Fibroblast of skin of back (primary cell): ENCODE measurements at regions not wholly inside any gene's neighbourhood (a gene's known extent, or its start where the extent isn't known, plus 50 kb on each side); places are given as distances from the start of the nearest gene placed in this dataset.

ENCODE experiments used
- DNase-seq: peaks from one replicate; pipeline ENCODE4 v3.0.0-alpha.2; 2013

DNA sequence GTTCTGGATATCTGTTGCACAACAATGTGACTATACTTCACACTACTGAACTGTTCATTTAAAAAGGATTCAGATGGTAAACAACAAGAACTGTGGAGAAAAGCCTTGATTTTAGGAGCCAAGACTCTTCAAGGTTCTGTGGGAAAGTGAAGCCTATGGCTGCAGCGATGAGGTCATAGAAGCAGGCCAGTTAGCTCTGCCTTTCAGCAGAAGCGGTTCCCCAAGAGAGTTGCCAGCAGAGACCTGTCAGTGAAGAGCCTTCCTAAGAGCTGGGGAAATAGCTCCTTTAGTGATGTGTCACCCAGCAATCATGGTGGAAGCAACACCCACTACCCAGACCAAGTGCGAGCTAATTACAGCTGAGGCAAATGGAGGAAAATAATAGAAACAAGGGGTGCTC is 346.5 kb upstream of the ETAA1 start:
- peak; percentile 61 for DNase-seq

DNA sequence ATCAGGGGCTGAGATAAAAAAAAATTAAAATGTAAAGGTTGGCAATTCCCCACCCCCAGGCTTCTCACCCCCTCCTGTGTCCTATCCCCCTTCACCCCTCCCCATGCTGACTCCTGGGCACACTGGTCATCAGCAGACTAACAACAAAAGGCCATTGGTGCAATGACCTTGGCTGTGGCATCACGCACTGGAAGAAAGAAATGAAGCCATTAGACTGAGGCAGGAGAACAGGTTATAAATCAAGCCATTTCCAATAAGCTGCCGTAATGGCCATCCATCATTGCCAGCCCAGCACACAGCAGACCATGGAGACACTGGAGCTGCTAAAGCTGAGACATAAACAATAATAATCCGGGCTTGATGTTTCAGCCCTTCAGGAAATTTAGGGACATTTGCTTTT is 342.4 kb upstream of the ETAA1 start:
- no peak for DNase-seq

- DNase-seq = no peak
Observed at GRCh38 chr2:67055387-67056304, 341.5 kb upstream of the ETAA1 start.

DNA sequence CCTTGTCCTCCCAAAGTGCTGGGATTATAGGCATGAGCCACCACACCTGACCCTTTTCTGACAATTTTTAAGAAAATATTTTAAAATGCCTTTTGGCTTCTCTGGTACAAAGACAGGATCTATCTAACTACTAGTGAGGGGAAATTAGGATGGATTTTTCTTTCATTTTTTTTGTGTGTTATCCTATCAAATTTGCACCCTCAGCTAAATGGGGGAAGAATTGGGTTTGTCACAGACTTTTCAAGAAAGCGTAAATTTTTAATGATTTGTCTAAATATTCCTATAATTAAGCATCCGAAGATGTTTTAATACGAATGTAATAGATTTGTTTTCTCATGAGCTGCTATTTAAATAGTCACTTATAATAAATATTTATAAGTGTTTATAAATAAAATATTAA is 340.0 kb upstream of the ETAA1 start:
- DNase-seq = no peak

DNA sequence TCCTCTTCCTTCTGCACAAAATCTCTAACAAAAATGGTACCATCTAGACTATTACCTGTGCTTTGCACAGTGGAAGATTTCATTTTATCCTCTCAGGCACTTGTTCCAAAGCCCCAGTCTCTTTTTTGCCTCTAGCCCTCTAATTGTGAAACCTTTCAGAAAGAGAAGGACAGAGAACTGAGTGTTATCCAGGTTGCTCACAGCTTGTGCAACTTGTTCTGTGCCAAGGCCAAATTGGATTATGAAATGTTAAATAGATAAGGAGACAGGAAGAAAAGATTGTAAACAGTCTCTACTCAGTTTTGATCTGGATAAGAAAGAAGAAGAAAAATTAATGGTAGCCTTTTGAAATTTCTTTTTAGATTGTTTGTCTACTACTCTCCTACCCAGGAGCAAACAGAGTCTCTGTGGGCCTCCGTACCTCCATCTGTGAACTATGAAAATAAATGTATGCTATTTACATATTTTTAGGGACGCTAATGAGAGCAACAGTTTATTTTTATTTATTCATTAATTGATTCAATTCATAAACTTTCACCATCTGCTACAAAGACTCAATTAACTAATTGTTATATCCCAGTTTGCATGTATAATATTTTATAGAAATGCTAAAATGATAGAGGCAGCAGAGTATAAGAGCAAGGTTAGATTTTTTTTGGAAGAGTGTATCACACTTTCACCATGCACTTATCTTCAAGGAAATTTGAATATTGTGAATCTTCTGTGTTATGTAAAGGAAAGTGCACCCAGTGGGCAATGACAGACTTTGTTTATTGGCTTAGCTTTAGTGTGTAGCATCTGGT is 339.0 kb upstream of the ETAA1 start:
- no peak for DNase-seq

DNA sequence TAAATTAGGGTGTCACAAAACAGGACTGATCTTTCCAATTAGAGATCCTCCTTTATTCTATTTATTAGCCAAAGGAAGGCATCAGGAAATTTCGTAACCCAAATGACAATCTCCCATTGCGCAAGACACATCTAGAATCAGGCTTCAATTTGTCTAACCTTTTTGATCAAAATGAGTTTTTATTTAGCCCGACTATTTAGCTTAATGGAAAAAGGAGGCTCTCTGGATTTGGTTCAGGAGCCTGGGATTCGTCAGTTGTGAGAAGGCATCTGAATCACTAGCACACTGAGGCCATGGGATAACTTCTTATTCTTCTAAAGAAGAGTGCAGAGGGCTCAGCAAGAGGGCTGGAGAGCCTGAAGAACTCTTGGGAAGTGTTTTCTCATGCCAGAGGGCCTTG is 332.1 kb upstream of the ETAA1 start:
- no peak for DNase-seq

- DNase-seq = no peak
Observed at GRCh38 chr2:67066782-67067181, 330.4 kb upstream of the ETAA1 start.

- DNase-seq = no peak
Observed at GRCh38 chr2:67067656-67068055, 329.5 kb upstream of the ETAA1 start.

DNA sequence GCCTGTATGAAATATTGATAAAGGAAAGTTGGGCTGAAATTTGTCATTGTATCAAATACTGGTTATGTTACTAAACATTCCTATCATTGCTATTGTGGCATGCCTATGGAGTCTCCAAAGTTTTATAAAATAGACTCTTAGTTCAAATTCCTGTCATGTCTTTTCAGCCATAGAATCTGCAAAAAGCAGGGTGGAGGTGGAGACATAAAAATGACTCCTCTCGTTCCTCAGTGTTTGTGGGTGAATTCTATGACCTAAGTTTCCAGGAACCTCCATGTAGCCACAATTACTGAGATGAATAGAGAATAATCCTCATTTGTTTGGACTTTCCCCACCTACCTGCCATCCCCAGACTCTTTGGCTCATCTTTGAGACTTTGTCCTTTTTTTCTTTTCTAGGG is 326.3 kb upstream of the ETAA1 start:
- peak; percentile 17 for DNase-seq

DNA sequence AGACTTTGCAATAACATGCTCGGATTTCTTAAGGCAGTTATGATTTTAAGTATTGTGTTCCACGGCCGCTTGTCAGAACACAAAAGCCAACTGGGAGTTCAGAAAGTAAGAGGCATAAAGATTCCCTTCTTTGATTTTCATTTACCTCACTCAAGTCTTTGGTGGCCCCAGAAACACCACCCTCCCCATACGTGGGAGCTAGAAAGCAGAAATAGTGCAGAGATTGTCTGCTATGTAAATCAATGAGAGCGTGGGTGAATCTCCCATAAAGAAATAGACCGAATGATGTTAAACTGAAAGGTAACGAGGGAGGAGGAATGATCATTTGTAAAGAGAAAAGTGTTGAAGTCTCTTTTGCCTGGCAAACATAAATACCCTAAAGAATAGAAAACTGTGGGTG is 322.1 kb upstream of the ETAA1 start:
- DNase-seq = no peak

- DNase-seq = no peak
Observed at GRCh38 chr2:67075530-67076238, 321.4 kb upstream of the ETAA1 start.

- DNase-seq = no peak
Observed at GRCh38 chr2:67076239-67076624, 320.9 kb upstream of the ETAA1 start.

DNA sequence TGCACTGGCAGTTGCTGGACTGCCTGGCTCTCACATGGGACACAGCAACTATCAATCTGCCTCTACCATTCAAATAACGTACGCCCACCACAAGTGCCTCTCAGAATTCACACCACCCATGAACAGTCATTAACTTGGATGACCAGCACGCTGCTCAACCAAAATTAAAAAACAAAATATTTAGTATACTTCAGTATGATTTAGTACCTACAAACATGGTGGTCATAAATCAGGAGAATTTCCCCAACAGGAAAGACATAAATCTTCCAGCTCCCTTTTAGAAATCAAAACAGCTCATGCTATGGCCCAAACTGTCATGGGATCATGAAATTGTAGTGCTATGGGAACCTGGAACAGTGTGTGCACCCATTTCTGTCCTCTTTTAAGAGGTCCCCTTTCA is 317.4 kb upstream of the ETAA1 start:
- no peak for DNase-seq

GRCh38 chr2:67082813-67083212 is 314.3 kb upstream of the ETAA1 start:
- DNase-seq = no peak

DNA sequence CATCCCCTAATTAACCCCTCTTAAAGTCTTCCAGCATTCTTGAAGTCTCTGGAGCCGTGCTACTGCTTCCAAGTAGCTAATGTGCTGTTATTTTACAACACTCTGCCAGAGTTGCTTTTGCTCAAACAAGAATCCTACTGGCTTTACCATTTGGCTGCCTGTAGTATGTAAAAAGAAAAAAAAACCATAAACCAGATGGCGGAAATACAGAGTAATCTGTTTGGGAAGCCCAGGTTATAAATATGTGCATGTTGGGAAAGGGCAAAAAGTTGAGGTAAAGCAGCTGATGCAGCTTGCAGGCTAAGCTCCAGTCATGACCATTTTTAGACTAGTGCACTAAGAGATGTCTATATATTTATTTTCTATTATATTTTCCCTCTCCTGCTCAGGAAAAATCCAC is 313.2 kb upstream of the ETAA1 start:
- DNase-seq = no peak

- no peak for DNase-seq
Observed at GRCh38 chr2:67085146-67085545, 312.0 kb upstream of the ETAA1 start.

- DNase-seq = no peak
Observed at GRCh38 chr2:67091681-67092080, 305.5 kb upstream of the ETAA1 start.

GRCh38 chr2:67095121-67095520 is 302.0 kb upstream of the ETAA1 start:
- DNase-seq = no peak

DNA sequence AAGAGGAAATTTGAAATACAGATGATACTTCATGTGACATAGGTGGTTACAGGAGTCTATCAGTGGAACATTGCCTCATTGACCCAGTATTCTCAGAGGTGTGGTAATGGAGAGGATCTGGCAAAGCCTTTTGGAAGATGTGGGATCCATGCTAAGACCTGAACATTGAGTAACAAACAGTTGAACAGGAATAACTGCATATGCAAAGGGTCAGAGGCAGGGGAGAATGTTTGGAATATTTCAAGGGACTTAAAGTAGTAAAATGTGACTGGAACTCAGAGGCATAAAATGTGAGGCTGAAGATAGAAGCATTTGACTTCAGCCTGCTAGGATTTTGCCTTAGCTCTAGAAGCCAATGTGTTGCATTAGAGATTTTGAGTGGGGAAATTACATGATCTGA is 300.2 kb upstream of the ETAA1 start:
- no peak for DNase-seq

GRCh38 chr2:67103157-67103556 is 294.0 kb upstream of the ETAA1 start:
- DNase-seq = no peak

DNA sequence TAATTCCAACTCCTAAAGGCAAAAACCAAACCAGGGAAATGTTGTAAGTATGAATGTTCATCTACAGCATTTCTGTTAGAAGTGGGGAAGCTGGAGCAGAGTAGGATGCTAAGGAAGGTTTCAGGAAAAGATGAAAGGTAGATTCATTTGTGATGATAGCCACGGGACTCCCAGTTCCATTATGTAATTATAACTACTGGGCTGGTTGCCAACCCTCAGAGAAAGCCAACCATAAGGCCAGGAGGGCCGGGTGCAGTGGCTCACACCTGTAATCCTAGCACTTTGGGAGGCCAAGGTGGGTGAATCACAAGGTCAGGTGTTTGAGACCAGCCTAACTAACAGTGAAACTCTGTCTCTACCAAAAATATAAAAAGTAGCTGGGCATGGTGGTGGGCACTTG is 288.9 kb upstream of the ETAA1 start:
- no peak for DNase-seq

- no peak for DNase-seq
Observed at GRCh38 chr2:67124531-67124930, 272.6 kb upstream of the ETAA1 start.

DNA sequence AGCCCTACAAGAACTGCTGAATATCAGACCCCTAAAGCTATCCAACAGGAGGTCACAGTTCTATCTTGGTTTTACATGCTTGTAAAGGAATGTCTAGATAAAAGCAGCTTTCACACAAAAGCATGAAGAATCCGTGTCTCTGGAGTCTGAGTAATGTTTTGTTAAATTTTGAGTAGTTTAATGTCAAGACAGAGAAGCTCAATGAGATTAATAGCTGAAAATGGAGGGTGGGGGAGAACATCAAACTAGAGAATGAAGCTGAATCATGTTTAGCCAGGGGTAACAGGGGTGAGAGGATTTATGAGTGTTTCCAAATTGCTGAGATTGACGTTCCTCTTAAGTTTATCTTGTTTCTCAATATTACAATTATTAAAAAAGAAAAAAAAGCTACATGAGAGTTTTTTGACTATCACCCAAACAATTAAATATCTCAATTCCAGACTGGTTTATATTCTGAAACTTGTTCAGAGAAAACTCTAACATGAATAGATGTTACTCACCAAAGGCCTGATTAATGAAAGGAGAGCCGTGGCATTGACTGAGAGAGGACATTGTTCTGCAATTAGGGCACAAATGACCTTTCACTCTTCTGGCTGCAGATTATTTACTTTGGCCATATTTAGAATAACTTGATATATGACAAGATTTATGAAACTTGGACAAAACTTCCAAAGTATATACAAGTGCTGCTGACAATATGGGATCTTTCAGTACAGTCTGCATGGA is 266.4 kb upstream of the ETAA1 start:
- peak; percentile 45 for DNase-seq
